NCI-H526 treated with DMSO at 0.1 percent for 48 hours (cell line): ENCODE measurements at regions not wholly inside any gene's neighbourhood (a gene's known extent, or its start where the extent isn't known, plus 50 kb on each side); places are given as distances from the start of the nearest gene placed in this dataset.

Experiments used
- DNase-seq: peaks from one replicate; lab custom pipeline; 2025; lab: John Stamatoyannopoulos, UW

DNA sequence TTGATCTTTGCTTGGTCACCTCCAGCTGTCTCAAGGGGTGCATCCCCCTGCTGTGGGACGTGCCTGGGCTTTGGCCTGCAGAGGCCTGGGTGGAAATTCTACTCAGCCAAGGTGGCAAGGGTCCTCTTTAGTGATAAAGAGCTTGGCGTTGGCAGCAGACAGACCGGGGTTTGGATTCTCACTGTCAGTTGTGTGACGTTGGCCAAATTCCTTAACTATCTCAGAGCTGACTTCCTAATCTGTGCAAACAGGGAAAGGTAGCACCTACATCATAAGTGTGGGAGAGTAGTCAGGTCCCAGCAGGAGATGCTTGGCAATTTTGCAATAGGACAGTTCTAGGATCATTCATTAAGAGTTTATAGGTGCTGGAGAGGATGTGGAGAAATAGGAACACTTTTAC is 154.3 kb upstream of the GSC start:
- no peak for DNase-seq

DNA sequence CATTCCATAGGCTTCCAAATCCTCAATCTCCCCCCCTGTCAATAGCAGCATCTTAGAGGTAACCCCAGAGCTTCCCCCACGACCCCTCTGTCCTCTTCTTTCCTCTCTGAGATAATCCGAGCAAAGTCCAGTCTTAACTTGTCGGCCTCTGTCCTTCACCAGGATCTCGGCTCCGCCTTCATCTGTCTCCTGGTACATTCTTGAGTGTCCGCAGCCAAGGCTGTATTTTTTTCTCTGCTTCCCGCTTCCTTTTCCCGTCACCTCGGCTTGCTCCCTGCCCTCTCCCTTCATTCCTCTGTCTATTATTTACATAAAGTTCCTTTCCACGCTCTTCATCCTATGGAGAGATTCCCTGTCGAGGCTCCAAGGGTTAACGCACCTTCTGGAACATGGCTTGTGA is 153.9 kb upstream of the GSC start:
- DNase-seq: no peak

DNA sequence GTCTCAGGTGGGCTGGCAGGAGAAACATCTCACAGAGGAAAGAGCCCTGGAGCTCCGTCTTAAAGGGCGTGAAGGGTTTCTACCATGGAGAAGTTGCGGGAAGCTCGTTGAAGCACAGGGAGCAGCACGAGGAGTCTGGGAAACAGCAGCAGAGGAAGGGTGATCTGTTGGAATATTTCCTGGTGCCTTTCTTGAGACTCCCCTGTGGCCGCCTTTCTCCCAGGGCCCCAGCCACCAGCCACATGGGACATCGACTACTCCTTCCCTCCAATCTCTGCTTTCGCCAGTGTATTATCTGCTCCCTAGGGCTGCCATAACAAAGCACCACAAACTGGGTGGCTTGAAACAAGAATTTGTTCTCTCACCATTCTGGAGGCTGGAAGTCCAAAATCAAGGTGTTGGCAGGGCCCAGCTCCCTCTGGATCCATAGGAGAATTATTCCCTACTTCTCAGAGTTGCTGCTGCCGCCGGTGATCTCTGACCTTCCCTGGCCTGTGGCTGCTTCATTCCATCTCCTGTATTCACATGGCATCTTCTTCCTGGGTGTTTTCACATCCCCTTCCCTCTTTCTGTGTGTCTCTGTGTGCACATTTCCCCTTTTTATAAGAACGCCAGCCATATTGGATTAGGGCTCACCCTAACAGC is 152.8 kb upstream of the GSC start:
- no peak for DNase-seq

DNA sequence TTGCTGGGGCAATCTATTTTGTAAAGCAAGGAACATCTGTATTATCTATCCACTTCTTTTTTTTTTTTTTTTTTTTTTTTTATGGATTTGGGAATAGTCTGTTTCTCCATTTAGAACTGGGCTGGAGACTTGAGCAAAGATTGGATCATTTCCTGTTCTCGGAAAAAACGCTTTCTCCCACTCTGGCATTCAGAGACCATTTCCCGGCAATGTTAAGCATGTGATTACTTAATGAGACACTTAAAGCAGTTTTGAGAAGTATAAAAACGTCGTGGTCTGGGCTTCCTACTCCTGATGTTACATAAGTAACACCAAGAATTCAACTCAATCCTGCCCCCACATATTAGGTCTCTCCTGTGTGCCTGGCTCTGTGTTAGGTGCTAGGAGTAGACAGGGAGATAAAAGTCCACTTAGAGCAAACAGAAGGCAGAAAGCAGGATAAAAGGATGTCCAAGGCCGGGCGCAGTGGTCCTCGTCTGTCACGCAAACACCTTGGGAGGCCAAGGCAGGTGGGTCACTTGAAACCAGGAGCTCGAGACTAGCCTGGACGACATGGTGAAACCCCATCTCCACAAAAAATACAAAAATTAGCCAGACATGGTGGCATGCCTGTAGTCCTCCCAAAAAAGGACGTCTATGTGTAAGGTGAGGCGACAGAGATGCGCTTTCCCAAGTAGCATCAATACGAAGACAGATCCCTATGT is 152.1 kb upstream of the GSC start:
- no peak for DNase-seq

DNA sequence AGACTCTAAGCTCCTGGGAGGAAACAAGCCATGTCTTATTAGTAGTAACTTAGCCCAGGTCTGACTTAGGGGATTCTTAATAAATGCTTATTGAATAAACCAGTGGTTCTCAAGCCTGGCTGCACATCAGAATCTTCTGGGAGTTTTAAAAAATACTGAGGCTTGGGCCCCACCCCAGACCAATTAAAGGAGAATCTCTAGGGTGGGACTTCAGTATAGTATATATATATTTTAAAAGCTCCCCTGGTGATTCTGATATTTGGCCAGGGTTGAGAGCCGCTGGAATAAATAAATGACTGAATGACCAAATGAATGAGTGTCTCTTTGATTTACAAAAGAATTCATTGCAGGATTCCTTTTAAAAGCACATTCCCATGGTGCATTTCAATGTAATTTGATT is 151.5 kb upstream of the GSC start:
- DNase-seq: no peak

DNA sequence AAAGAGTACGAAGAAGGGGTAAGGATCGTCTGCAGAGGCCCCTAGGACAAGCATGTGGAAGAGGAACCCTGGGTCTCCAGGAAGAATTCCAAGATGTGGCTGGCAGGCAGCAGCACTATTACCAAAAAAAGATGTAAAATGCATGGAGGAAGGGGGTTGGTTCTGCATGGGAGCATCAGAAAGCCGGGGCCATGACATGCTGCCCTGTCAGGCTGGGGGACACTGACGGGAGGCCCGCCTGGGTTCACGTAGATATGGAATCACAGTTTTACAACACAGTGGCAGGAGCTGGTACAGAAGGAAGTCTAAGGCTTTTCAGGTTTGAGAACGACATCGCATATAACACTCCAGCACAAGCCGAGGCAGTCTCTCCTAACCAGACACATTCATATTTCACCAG is 150.0 kb upstream of the GSC start:
- no peak for DNase-seq

DNA sequence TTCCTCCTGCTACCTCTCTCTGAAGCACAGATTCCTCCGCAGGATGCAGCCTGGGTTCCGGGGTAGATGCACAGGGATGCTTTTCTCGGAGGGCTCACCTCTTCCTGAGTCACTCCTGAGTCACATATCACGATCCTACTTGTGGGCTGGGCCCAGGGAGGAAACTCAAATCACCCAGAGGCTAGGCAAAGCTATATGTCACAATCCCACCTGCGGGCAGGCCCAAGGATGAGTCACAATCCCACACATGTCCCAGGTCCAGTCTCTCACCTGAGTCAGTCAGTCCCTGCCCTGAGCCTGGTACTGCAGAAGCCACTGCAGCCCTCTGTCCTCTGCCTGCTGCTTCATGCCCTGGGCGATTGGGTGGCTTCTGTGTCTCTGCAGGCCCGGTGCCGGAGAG is 149.0 kb upstream of the GSC start:
- no peak for DNase-seq

DNA sequence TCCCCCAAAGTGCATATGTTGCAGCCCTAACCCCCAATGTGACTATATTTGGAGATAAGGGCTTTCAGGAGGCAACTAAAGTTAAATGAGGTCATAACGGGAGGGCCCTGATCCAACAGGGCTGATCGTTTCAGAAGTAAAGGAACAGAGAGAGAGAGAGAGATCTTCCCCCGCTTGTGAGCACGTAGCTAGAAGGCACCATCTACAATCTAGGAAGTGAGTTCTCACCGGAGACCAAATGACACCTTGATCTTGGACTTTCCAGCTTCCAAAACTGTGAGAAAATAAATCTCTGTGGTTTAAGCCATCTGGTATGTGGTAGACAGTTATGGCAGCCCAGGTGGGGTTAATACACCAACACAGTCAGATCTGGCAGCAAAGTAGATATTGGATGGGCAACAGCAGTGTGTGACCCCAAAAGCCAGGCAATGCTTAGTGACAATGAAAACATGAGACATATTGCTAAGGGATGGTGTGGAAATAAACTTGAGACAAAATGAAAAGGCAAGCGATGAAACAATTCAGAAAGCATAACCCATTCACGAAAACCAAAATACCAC is 147.2 kb upstream of the GSC start:
- no peak for DNase-seq

DNA sequence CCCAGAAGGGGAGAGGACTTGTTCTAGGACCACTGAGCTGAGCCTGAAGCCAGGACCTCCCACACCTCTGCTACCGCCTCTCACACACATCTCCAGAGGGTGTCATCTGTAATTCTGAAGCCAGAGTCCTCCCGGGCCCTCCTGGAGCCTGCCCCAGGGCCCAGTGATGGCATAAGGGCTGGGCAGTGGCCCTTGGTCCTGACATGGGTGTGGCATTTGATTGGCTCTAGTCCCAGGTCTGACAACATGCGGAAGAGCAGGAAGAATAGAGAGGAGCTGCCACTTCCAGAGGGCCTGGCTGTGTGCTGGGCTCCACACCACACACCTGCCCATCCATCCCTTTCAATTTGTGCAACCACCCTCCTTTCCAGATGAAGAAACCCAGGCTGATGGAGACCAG is 144.3 kb upstream of the GSC start:
- DNase-seq: no peak

DNA sequence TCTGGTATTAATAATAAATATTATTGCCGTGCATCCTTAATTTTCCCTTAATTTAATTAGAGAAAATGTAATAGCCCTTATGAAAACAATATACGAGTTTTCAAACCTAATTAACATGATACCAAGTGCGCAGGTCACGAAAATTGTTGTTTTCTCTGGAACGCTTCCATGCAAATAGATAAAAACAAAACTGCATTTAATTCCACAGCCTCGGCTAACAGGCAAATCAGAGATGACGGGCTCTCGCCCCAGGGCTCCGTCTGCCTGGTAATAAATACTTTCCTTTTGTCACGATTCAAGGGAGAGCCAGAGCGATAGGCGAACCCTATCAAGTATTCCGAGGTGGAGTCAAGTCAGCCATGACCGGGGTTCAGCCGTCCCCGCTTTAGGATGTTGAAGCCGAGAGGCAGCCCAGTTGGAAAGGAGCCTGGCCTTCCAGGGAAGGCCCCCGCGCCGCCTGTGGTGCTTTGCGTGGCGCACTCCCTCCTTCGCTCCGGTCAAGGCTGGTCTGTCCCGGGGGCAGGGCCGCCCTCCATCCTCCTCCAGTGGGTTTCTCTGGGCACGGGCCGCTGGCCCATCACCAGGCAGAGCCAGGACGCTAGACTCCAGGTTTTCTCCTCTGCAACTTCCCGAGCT is 137.8 kb upstream of the GSC start:
- peak; percentile 33 for DNase-seq

DNA sequence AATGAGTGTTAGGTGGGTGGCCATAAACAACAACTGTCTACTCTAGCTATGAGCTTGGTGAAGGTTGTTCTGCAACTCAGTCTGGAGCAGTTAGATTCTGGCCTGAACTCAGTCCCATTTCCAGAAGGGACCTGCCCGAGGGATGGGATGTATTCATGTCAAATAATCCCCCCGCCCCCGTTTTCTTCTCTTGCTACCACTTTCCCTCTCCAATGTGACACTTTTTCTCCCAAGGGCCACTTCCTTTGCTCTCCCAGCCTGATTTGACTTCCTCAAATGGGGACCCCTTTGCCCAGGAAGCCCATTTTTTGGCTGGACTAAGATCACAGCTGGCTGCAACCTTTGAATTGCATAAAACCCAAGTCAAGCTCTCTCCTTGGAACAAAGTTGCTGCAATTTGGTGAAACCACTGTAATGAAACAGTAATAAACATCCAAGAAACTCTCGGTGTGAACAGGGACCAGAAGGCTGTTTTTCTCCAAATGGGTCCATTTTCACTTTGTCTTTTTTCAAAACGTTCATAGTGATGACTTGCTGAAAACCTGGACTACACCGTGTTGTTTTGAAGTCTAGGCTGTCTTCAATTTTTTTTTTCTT is 137.2 kb upstream of the GSC start:
- no peak for DNase-seq

DNA sequence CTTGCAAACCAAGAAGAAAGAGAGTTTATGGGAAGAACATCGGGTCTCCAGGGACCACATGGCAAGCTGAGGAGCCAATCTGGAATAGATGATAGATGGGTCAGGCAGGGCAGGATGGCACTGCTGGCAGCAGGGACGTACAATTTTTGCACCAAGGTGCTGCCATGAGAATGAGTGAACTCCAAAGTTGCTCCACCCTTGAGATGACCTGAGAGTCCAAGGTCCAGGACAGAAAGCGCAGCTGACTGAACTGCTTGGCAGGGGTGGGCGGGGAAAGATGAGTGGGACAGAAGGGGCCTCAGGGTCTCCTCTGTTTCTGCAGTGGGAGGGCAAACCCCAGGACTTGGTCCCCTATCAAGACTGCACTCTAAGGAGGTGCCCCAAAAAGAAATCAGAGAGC is 136.7 kb upstream of the GSC start:
- DNase-seq: no peak

DNA sequence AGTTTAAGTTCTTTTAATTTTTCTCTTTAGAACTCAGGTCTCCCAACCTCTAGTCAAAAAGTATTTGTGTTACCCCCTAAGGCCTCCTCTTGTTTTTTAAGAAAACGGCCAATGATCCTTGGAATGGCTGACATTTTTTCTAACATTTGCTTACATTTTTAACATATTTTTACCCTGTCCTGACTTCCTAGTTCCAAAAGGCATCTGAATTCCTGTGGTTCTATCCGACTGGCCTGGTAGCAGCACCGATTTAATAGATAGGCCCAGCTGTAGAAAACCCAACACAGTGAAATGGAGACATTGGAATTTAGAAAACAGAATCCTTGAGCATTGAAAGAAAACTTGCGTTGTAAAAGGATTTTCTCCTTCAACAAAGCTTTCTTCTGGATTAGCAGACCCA is 134.7 kb upstream of the GSC start:
- DNase-seq: no peak

DNA sequence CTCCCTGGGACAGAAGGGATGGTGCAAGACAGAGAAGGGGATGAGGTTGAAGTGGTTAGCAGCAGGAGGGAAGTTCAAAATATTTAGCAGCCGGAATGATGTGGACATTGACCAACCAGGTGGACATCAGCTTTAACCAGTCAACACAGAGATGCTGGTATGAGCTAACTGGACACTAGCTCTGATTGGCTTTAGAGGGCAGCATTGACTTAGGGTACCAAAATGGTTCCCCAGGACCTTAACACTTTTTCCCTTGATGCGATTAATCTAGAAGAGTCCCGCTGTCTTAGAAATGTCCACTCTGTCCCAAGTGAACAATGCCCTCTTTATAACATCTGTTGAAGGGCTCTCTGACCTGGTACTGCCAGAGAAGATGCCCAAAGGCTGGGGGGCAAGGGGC is 134.0 kb upstream of the GSC start:
- DNase-seq: no peak

DNA sequence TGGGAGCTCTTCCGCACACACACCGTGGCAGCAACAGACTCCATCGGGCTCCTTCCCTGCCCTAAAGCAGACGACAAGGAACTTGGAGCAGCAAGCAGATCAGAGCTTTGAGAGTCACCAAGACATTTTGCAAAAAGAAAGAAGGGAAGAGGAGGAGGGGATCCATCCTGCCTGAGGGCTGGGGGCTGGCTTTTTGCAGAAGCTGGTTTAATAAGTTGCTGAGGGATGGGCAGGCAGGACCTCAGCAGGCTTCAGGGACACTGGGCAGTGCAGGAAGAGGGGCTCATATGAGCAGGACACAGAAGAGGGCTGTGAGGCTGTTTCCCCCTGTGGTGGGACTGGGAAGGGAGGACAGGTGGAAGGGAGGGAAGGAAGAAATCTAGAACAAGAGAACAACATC is 133.4 kb upstream of the GSC start:
- no peak for DNase-seq

DNA sequence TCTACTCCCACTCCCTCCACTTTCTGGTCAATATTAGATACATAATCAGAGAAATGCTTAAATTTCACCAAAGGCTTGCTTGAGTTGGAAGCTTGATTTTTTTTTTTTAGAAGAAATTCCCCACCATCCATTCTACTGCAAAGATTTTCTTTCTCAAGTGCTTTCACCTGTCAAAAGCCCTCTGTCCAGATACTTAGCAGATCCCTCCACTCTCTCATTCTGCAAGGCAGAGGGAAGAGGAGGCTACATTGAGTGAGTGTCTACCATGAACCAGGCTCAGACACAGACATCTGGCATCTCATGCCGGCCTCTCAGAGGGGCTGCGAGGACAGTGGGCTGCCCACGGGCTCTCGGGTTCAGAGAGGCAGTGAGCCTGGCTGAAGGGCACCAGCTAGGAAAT is 127.6 kb upstream of the GSC start:
- DNase-seq: no peak

DNA sequence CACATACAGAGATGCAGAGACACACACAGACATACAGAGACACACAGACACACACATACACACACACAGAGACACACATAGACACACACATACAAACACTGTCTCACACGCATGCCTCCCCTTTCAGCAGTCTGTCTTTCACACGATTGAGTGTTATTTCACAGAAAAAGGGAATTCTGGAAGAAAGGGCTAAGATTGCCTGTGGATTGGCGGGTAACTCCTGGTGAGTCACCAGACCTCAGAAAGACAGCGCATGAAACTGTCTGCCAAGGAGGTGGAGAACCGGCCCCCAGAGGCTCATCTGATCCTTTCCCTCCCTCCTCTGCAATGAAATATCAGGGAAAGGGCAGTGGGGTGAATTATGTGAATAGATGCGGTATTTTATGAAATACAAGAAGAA is 127.2 kb upstream of the GSC start:
- no peak for DNase-seq

DNA sequence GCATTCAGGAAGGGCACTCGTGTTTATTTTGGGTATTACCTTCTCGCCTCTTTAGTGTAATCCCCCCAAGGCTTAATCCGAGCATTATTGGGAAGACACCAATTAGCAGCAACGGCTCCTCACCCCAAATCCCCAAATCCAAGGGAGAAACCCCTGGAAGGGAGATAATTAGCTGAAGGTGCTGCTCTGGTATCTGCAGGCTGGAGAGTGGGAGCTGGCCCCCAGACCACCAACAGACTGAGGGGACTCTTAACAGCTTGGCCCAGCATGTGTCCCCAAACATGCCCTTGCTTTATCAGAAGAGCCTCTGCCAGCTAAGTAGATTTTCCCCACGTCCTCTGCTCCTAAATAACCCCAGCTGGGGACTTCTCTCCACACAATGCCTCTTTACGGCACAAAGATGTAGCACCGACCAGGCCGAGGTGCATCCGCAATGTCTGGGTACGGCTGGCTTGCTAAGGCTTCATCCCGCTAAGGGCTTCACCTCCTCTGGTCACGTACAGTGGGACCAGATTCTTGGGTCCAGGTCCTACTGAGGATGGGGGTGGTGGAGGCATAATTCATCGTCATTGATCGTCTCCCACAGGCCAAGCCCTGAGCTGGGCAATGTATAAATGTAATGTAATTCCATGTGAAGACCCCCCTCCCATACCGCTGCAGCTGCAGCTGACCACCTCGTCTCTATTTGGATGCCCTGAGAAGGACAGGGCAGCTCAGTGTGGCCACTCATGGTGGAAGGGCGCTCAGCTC is 123.7 kb upstream of the GSC start:
- no peak for DNase-seq

DNA sequence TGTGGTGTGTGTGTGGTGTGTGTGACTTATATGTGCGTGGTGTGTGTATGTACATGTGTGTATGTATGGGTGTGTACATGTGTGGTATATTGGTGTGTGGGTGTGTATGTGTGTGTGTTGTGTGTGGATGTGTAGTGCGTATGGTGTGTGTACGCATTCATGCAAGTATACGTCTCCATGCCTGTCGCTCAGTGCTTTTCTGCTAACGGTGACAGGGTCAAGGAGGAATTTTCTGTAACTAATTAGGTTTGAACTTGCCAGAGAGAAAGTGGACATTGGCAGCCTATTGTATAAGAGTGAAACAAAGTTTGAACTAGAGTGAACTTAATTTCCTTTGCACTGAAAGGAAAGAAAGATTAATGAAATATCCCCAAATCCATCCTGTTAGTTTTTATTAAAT is 120.9 kb upstream of the GSC start:
- no peak for DNase-seq

DNA sequence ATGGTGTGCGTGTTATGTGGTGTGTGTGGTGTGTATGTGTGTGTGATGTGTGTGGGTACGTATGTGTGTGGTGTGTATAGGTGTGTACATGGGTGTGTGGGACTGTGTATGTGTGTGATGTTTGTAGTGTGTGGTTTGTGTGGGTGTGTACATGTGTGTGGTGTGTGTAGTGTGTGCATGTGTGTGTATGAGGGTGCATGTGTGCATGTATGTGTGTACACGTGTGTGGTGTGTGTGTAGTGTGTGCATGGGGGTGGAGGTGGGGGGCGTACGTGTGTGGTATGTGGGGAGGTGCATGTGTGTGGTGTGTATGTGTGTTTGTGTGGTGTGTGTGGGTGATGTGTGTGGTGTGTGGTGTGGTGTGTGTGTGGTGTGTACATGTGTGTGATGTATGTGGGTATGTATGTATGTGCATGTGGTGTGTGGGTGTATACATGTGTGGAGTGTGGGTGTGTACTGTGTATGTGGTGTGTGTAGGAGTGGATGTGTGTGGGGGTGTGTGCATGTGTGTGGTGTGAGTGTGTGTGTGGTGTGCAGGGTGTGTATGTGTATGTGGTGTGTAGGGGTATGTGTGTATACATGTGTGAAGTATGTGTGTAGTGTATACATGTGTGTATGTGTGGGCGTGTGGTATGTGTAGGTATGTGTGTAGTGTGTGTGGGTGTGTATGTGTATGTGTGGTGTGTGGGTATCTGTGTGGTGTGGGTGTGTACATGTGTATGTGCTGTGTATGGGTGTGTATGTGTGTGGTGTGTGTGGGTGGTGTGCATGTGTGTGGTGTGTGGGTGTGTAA is 119.8 kb upstream of the GSC start:
- no peak for DNase-seq

DNA sequence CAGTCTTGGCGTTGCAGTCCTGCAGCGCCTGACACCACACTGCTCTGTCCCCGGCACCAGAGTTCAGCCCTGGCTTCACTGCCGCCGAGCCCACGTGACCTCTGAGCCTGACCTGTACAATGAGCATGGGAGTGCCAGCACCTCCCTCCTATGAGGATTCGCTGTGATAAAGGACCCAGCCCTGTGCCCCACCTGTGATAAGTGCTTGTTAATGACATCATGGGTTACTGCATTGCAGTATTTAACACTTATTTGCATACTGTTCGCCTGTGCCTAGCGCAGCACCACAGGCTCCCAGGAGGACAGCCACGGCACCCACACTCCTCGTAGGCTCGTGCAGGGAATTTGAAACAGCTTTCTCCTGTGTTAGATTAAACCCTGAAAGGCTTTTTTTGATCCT is 118.2 kb upstream of the GSC start:
- DNase-seq: peak; percentile 86
